Omental fat pad (tissue), 3 donors: ENCODE measurements at regions not wholly inside any gene's neighbourhood (a gene's known extent, or its start where the extent isn't known, plus 50 kb on each side); places are given as distances from the start of the nearest gene placed in this dataset.

Source experiments
- ATAC-seq: fragments of 150-250 bp; one replicate; pipeline ENCODE4 v1.9.1; 2016; ENCODE audit warnings: mild to moderate bottlenecking, moderate library complexity; ENCODE audit not compliant: low FRiP score
- DNase-seq: peaks from one replicate; pipeline ENCODE4 v3.0.0-alpha.2; 2019; ENCODE audit warnings: low spot score
- CTCF ChIP-seq, 3 donors: fragments of 450-650 bp; IDR thresholded peaks; one replicate each; pipeline ENCODE4 v1.5.1; 2016 to 2017; ENCODE audit warnings: antibody characterized with exemption in 3 of 3, mild to moderate bottlenecking in 3 of 3, moderate library complexity in 2 of 3

GRCh38 chr2:6644261-6644660, 221.4 kb downstream of the CMPK2 start:
- no peak for TF ChIP-seq CTCF (IDR thresholded peaks at IDR 0.05)
- no peak for DNase-seq
- ATAC-seq: no peak

GRCh38 chr2:6645004-6645403, 220.7 kb downstream of the CMPK2 start:
- ATAC-seq: no peak
- no peak for DNase-seq
- no peak for TF ChIP-seq CTCF (IDR thresholded peaks at IDR 0.05)

GRCh38 chr2:6645672-6646071, 220.0 kb downstream of the CMPK2 start:
- ATAC-seq (no peak), DNase-seq (no peak)
- no peak for TF ChIP-seq CTCF (IDR thresholded peaks at IDR 0.05)

GRCh38 chr2:6647046-6647445, 218.7 kb downstream of the CMPK2 start:
- no peak for DNase-seq
- no peak for ATAC-seq
- TF ChIP-seq CTCF (IDR thresholded peaks at IDR 0.05): no peak

- no peak for ATAC-seq
- no peak for TF ChIP-seq CTCF (IDR thresholded peaks at IDR 0.05)
- no peak for DNase-seq
Observed at GRCh38 chr2:6648596-6649247, 217.0 kb downstream of the CMPK2 start.

GRCh38 chr2:6650311-6650710, 215.4 kb downstream of the CMPK2 start:
- DNase-seq (no peak), ATAC-seq (no peak)

More at GRCh38 chr2:6650311-6650710, 215.4 kb downstream of the CMPK2 start:
- TF ChIP-seq CTCF (IDR thresholded peaks at IDR 0.05): no peak
